Adrenal gland (tissue), 9 donors: ENCODE measurements at regions not wholly inside any gene's neighbourhood (a gene's known extent, or its start where the extent isn't known, plus 50 kb on each side); places are given as distances from the start of the nearest gene placed in this dataset.

Experiments
- DNase-seq, 7 donors: peaks; one replicate each; pipeline ENCODE4 v3.0.0-alpha.2; 2019 to 2020
- H3K27ac ChIP-seq, 5 donors: fragments of 200-600 bp; sonication (generic) in 4 of 5; 1 replicate in 3 of 5; 2 replicates in 2 of 5; pipeline versions ENCODE4 v1.5.1 to v1.8.0; 2016 to 2020; ENCODE audit warnings: mild to moderate bottlenecking in 1 of 5
- H3K27me3 ChIP-seq: fragments of 200-600 bp; 2 replicates; pipeline ENCODE4 v1.8.0; 2021
- H3K36me3 ChIP-seq, 2 donors: fragments of 200-600 bp; replicated peaks in 1 of 2; 1 replicate in 1 of 2; 2 replicates in 1 of 2; pipeline versions ENCODE4 v1.5.1 to v1.8.0; 2018 to 2022
- H3K4me1 ChIP-seq, 2 donors: fragments of 200-600 bp; replicated peaks in 1 of 2; 1 replicate in 1 of 2; 2 replicates in 1 of 2; pipeline versions ENCODE4 v1.5.1 to v1.8.0; 2018 to 2021
- H3K4me3 ChIP-seq, 4 donors: fragments of 200-600 bp; sonication (generic) in 3 of 4; one replicate each; pipeline ENCODE4 v1.5.1; 2016 to 2018
- H3K9me3 ChIP-seq, 3 donors: fragments of 200-600 bp; sonication (generic) in 1 of 3; replicated peaks in 1 of 3; 1 replicate in 2 of 3; 2 replicates in 1 of 3; pipeline versions ENCODE4 v1.5.1 to v1.8.0; 2016 to 2021
- CTCF ChIP-seq, 6 experiments: fragments of 450-650 bp in 4 of 6; fragments of 200-600 bp in 2 of 6; sonication (generic) in 1 of 6; IDR thresholded peaks; 1 replicate in 5 of 6; 2 replicates in 1 of 6; pipeline versions ENCODE4 v1.5.1 to v1.8.0; 2016 to 2021; ENCODE audit warnings: antibody characterized with exemption in 6 of 6, mild to moderate bottlenecking in 2 of 6, moderate library complexity in 1 of 6
- POLR2A ChIP-seq, 2 donors: fragments of 450-650 bp; IDR thresholded peaks; one replicate each; pipeline ENCODE4 v1.6.1; 2017; ENCODE audit warnings: antibody characterized with exemption in 2 of 2, mild to moderate bottlenecking in 2 of 2, moderate library complexity in 1 of 2
- WGBS, 4 donors: extraction: QIAGEN DNeasy Blood & Tissue Kit in 2 of 4; methylation state at CpG; one replicate each; pipeline versions ENCODE4 v1.1.5 to v1.1.7; 2013 to 2017; 5-methylcytosine and 5-hydroxymethylcytosine counted together
- intact Hi-C, 2 donors: fragments of 100-400 bp; cut with DNase I; formaldehyde crosslinking; loops; one replicate each; pipeline versions ENCODE4 v1.14.1 to v1.15.0; 2022 to 2023
- donor health status: healthy with polysubstance abuse.
- donor health status: Bipolar disorder and iron deficiency.
- donor health status: DM: yes; HTN: yes; CAD: no.
- donor health status: DM: no; HTN: no; CAD: no.
- donor health status: DM: no; HTN: no; CAD: no.

DNA sequence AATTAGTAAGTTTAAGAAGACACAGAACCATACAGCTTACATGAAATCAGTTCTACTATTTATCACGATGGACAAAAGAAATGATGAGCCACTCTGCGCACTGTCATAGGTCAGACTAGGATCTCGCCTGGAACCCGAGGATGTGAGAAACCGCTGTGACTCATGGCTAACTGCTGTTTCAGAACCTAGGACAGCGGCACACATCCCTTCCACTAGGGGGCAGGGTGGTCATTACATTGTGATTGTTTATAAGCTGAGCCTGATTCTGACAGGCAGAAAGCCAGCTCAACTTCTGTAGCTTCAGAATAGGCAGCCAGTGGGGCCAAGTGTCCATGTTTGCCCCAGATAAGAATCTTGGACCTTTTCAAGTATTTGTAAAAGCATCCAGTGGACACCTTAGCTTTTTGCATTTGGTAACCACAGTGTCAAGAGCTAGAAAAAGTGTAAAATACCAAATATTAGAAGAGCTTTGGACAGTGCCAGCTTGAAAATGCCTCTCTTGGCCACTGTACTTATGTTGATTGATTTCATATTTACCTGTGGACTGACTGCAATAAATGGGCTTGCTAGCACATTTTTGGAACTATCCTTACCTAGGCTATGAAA lies 115.8 kb downstream of the KBTBD8 start:
- intact Hi-C loops, result loop anchor here in 1 of 2 donors (5.0 to 10.0 kb wide), 2 partner anchors 671 to 1768 kb away; no protein-coding TSS in a partner anchor
- 4 to 7% (median 4%) methylated on average over 6 of the region's 6 CpGs for WGBS, 4 donors
- H3K27me3 ChIP-seq, result no peaks in the 10 kb centered on the region
- TF ChIP-seq CTCF (IDR thresholded peaks at IDR 0.05), result peak; percentile 79 to 93 (median 88)
- TF ChIP-seq POLR2A (IDR thresholded peaks at IDR 0.05), result no peak
- H3K36me3 ChIP-seq, result no peaks in the 10 kb centered on the region
- H3K9me3 ChIP-seq, result no peaks in the 10 kb centered on the region
- peak; percentile 82 to 96 (median 87) for DNase-seq
- H3K4me3 ChIP-seq, result no peak overlapping the region
- no peaks in the 10 kb centered on the region for H3K4me1 ChIP-seq
- no peak overlapping the region for H3K27ac ChIP-seq

DNA sequence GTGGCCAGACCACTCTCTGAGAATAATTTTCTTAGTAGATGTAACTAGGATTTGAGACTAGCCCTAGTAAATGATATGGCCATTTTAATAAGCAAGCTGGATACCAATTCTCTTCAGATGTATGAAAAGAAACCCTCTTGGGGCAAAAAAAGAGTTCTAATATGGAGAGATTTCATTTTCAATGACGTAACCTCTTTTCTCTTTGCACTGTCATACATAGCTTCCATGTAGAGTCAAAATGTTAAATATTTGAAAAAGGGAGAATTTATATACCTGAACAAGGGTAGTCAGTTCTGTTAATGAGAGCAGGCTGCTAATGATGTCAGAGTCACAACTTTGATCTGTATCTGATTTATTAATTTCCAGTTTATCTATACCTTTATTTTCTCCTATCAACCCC lies 120.0 kb downstream of the KBTBD8 start:
- H3K36me3 ChIP-seq, result no peaks in the 10 kb centered on the region
- no peaks in the 10 kb centered on the region for H3K27me3 ChIP-seq
- 83 to 90% (median 85%) methylated on average over 1 of the region's 1 CpG for WGBS, 4 donors
- H3K4me1 ChIP-seq, result no peaks in the 10 kb centered on the region
- H3K9me3 ChIP-seq, result no peaks in the 10 kb centered on the region
- H3K4me3 ChIP-seq, result no peak overlapping the region
- no peak for TF ChIP-seq POLR2A (IDR thresholded peaks at IDR 0.05)
- no peak for TF ChIP-seq CTCF (IDR thresholded peaks at IDR 0.05)
- no peak overlapping the region for H3K27ac ChIP-seq
- DNase-seq, result no peak
- intact Hi-C loops, result loop anchor here in 1 of 2 donors (10.0 kb wide), 1 partner anchor 667 kb away; no protein-coding TSS in a partner anchor

- H3K27ac ChIP-seq, result no peak overlapping the region
- no peaks in the 10 kb centered on the region for H3K27me3 ChIP-seq
- 51 to 59% (median 57%) methylated on average over 3 of the region's 3 CpGs for WGBS, 4 donors
- no peak for DNase-seq
- H3K4me3 ChIP-seq, result no peak overlapping the region
- no peaks in the 10 kb centered on the region for H3K9me3 ChIP-seq
- no peaks in the 10 kb centered on the region for H3K36me3 ChIP-seq
- intact Hi-C loops, result loop anchor here in 1 of 2 donors (10.0 kb wide), 1 partner anchor 666 kb away; no protein-coding TSS in a partner anchor
- TF ChIP-seq POLR2A (IDR thresholded peaks at IDR 0.05) (no peak), CTCF (IDR thresholded peaks at IDR 0.05) (no peak)
- H3K4me1 ChIP-seq, result no peaks in the 10 kb centered on the region
Observed at GRCh38 chr3:67118635-67119034, 120.5 kb downstream of the KBTBD8 start.

DNA sequence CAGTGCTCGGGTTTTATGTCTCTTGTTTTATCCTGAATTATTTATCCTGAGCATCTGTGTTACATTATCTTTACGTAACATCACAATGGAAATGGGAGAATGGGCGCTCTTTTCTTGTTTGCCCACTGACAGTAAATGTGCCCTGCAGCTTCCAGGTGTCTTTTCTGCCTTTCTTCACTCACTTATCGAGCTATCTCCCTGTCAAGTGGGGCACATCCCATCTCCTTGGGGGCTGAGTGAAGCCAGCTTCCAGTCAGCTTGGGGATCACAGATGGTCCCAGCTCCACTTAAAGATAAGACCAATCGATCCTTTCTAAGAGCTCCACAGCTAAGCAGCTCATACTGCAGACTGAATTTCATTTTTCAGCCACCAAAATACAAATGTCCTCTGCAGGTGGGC lies 125.8 kb downstream of the KBTBD8 start:
- TF ChIP-seq POLR2A (IDR thresholded peaks at IDR 0.05) (no peak), CTCF (IDR thresholded peaks at IDR 0.05) (no peak)
- WGBS, 4 donors, result 71 to 76% (median 71%) methylated on average over 5 of the region's 5 CpGs
- Histone ChIP-seq H3K27me3 (no peaks in the 10 kb centered on the region), H3K27ac (no peak overlapping the region), H3K4me1 (no peaks in the 10 kb centered on the region), H3K9me3 (no peaks in the 10 kb centered on the region), H3K4me3 (no peak overlapping the region), H3K36me3 (no peaks in the 10 kb centered on the region)
- intact Hi-C loops, result no loop called here
- no peak for DNase-seq
